OCI-LY7 (cell line): ENCODE measurements at regions not wholly inside any gene's neighbourhood (a gene's known extent, or its start where the extent isn't known, plus 50 kb on each side); places are given as distances from the start of the nearest gene placed in this dataset.

Source experiments
- CTCF ChIP-seq: fragments of 200-600 bp; sonication (generic); conservative IDR thresholded peaks from 2 replicates; pipeline ENCODE4 v1.5.1; 2014; ENCODE audit warnings: mild to moderate bottlenecking, antibody characterized with exemption, low read length, moderate library complexity, mixed read lengths
- EZH2phosphoT487 ChIP-seq: fragments of 200-600 bp; sonication (generic); IDR thresholded peaks from 2 replicates; pipeline ENCODE4 v1.6.1; 2018; ENCODE audit warnings: low read depth, borderline replicate concordance, mild to moderate bottlenecking, mixed run types, antibody characterized with exemption, low read length, moderate library complexity, mixed read lengths

GRCh38 chr13:64993514-64994164 lies 2236.5 kb downstream of the PCDH9 start:
- TF ChIP-seq CTCF (no peak), EZH2phosphoT487 (no peak)
